Osteoblast (primary cell): ENCODE measurements at regions not wholly inside any gene's neighbourhood (a gene's known extent, or its start where the extent isn't known, plus 50 kb on each side); places are given as distances from the start of the nearest gene placed in this dataset.

ENCODE experiments used
- DNase-seq: peaks from one replicate; pipeline ENCODE4 v3.0.0; 2011; ENCODE audit warnings: low spot score, mixed read lengths; ENCODE audit not compliant: insufficient read length; ENCODE audit errors: missing footprints
- H2AFZ ChIP-seq: 2 replicates; pipeline ENCODE4 v1.6.0; 2011; ENCODE audit warnings: mild to moderate bottlenecking, low read length
- H3K27ac ChIP-seq: 2 replicates; pipeline ENCODE4 v1.5.1; 2011; ENCODE audit warnings: mild to moderate bottlenecking, low read depth, low read length, moderate library complexity
- H3K27me3 ChIP-seq: 2 replicates; pipeline ENCODE4 v1.6.0; 2012; ENCODE audit warnings: mild to moderate bottlenecking, control low read depth, inconsistent platforms, low read length, moderate library complexity; ENCODE audit not compliant: insufficient read depth
- H3K36me3 ChIP-seq: 2 replicates; pipeline ENCODE4 v1.5.1; 2011; ENCODE audit warnings: mild to moderate bottlenecking, low read length, control low read depth, moderate library complexity; ENCODE audit not compliant: insufficient read depth
- H3K4me1 ChIP-seq: 2 replicates; pipeline ENCODE4 v1.5.1; 2011; ENCODE audit warnings: mild to moderate bottlenecking, low read length, control low read depth, moderate library complexity; ENCODE audit not compliant: insufficient read depth
- H3K4me2 ChIP-seq: 2 replicates; pipeline ENCODE4 v1.6.0; 2011; ENCODE audit warnings: mild to moderate bottlenecking, low read length; ENCODE audit not compliant: insufficient read depth
- H3K4me3 ChIP-seq: fragments of 200-600 bp; sonication (generic); 3 replicates; pipeline ENCODE4 v1.5.1; 2012; ENCODE audit warnings: mild to moderate bottlenecking, low read length, inconsistent platforms; ENCODE audit not compliant: insufficient read depth
- H3K79me2 ChIP-seq: 2 replicates; pipeline ENCODE4 v1.6.0; 2012; ENCODE audit warnings: mild to moderate bottlenecking, low read length, control low read depth, inconsistent platforms; ENCODE audit not compliant: insufficient read depth
- H3K9me3 ChIP-seq: 2 replicates; pipeline ENCODE4 v1.5.1; 2011; ENCODE audit warnings: low read depth, low read length, control low read depth
- H4K20me1 ChIP-seq: 2 replicates; pipeline ENCODE4 v1.6.0; 2012; ENCODE audit warnings: mild to moderate bottlenecking, low read length, control low read depth; ENCODE audit not compliant: insufficient read depth
- CTCF ChIP-seq: IDR thresholded peaks from 2 replicates; pipeline ENCODE4 v1.5.1; 2011; ENCODE audit warnings: mild to moderate bottlenecking, low read depth, low read length, moderate library complexity; ENCODE audit errors: extremely low read depth

GRCh38 chr16:65716737-65717700, 595.2 kb upstream of the CDH11 start:
- H3K27me3 ChIP-seq = peaks cover 11% of the 10 kb centered on the region
- H2AFZ ChIP-seq = no peak overlapping the region
- H3K27ac ChIP-seq = no peak overlapping the region
- no peak for DNase-seq
- H3K4me2 ChIP-seq = no peak overlapping the region
- no peaks in the 10 kb centered on the region for H3K36me3 ChIP-seq
- H3K4me1 ChIP-seq = no peaks in the 10 kb centered on the region
- H3K4me3 ChIP-seq = no peak overlapping the region
- H3K79me2 ChIP-seq = no peaks in the 10 kb centered on the region
- TF ChIP-seq CTCF = no peak
- no peaks in the 10 kb centered on the region for H3K9me3 ChIP-seq
- no peaks in the 10 kb centered on the region for H4K20me1 ChIP-seq

GRCh38 chr16:65713181-65713808, 591.4 kb upstream of the CDH11 start:
- H3K4me2 ChIP-seq = no peak overlapping the region
- no peaks in the 10 kb centered on the region for H3K36me3 ChIP-seq
- no peak overlapping the region for H3K27ac ChIP-seq
- H4K20me1 ChIP-seq = no peaks in the 10 kb centered on the region
- H3K79me2 ChIP-seq = no peaks in the 10 kb centered on the region
- no peak for TF ChIP-seq CTCF
- H3K27me3 ChIP-seq = peaks cover 11% of the 10 kb centered on the region
- no peak for DNase-seq
- no peaks in the 10 kb centered on the region for H3K9me3 ChIP-seq
- H2AFZ ChIP-seq = no peak overlapping the region
- H3K4me1 ChIP-seq = no peaks in the 10 kb centered on the region
- no peak overlapping the region for H3K4me3 ChIP-seq

GRCh38 chr16:65710107-65710506, 588.2 kb upstream of the CDH11 start:
- Histone ChIP-seq H3K4me3 (no peak overlapping the region), H2AFZ (no peak overlapping the region), H3K36me3 (no peaks in the 10 kb centered on the region), H3K4me1 (no peaks in the 10 kb centered on the region), H3K27ac (no peak overlapping the region), H3K79me2 (no peaks in the 10 kb centered on the region), H3K27me3 (no peaks in the 10 kb centered on the region), H3K4me2 (no peak overlapping the region), H4K20me1 (no peaks in the 10 kb centered on the region), H3K9me3 (no peaks in the 10 kb centered on the region)
- TF ChIP-seq CTCF = no peak
- no peak for DNase-seq

GRCh38 chr16:65704866-65705265, 583.0 kb upstream of the CDH11 start:
- H3K4me3 ChIP-seq = no peak overlapping the region
- no peak overlapping the region for H3K27ac ChIP-seq
- H3K27me3 ChIP-seq = no peaks in the 10 kb centered on the region
- no peak overlapping the region for H2AFZ ChIP-seq
- H3K79me2 ChIP-seq = no peaks in the 10 kb centered on the region
- H3K4me1 ChIP-seq = peaks cover 13% of the 10 kb centered on the region
- peak; percentile 44 for TF ChIP-seq CTCF
- no peaks in the 10 kb centered on the region for H3K36me3 ChIP-seq
- H3K9me3 ChIP-seq = no peaks in the 10 kb centered on the region
- H3K4me2 ChIP-seq = no peak overlapping the region
- no peak for DNase-seq
- no peaks in the 10 kb centered on the region for H4K20me1 ChIP-seq
